Endothelial cell of umbilical vein (primary cell): ENCODE measurements at regions not wholly inside any gene's neighbourhood (a gene's known extent, or its start where the extent isn't known, plus 50 kb on each side); places are given as distances from the start of the nearest gene placed in this dataset.

Experiments
- BruUV-seq: library from RNA; stranded (reverse); fragments of 400-500 nt; replicated peaks from 2 replicates; lab custom pipeline; 2021; lab: Mats Ljungman, UMichigan
- CTCF ChIA-PET: fragments of 300-600, 350-600 bp; sonication (Branson Sonifier 250); formaldehyde crosslinking; loops from one replicate; lab custom pipeline; 2021; ENCODE audit warnings: antibody characterized with exemption, inconsistent platforms; lab: Charles Lee
- POLR2A ChIA-PET: fragments of 300-600, 350-600 bp; sonication (Branson Sonifier 250); formaldehyde crosslinking; loops from one replicate; lab custom pipeline; 2021; ENCODE audit warnings: antibody characterized with exemption, inconsistent platforms; lab: Charles Lee
- DNase-seq: peaks from one replicate; pipeline ENCODE4 v3.0.0-alpha.2; 2011; ENCODE audit warnings: low read depth, low spot score
- FAIRE-seq: peaks from 2 replicates; lab custom pipeline; 2011; peaks lifted over from hg19 to GRCh38; lab: Jason Lieb, UNC
- H2AFZ ChIP-seq: 2 replicates; pipeline ENCODE4 v1.6.0; 2012; ENCODE audit warnings: low read depth, low read length, control low read depth, inconsistent platforms
- H3K27ac ChIP-seq: 2 replicates; pipeline ENCODE4 v1.5.1; 2011; ENCODE audit warnings: low read depth, mild to moderate bottlenecking, control low read depth, low read length, moderate library complexity; ENCODE audit not compliant: insufficient read depth
- H3K27me3 ChIP-seq, 2 experiments: 2 replicates each; pipeline versions ENCODE4 v1.6.0 to v1.6.1; 2011; ENCODE audit warnings: low read length in 2 of 2, mixed read lengths in 1 of 2; ENCODE audit not compliant: control insufficient read depth in 2 of 2, insufficient read depth in 2 of 2
- H3K36me3 ChIP-seq, 2 experiments: 2 replicates in 1 of 2; 3 replicates in 1 of 2; pipeline ENCODE4 v1.5.1; 2011; ENCODE audit warnings: low read length in 2 of 2, mild to moderate bottlenecking in 1 of 2, moderate library complexity in 1 of 2; ENCODE audit not compliant: control insufficient read depth in 2 of 2, insufficient read depth in 2 of 2; ENCODE audit errors: extremely low read depth in 1 of 2
- H3K4me1 ChIP-seq: 3 replicates; pipeline ENCODE4 v1.5.1; 2011; ENCODE audit warnings: mild to moderate bottlenecking, low read length; ENCODE audit not compliant: control insufficient read depth, insufficient read depth; ENCODE audit errors: extremely low read depth
- H3K4me2 ChIP-seq: 2 replicates; pipeline ENCODE4 v1.6.1; 2011; ENCODE audit warnings: low read length, control low read depth, mixed read lengths; ENCODE audit not compliant: insufficient read depth
- H3K4me3 ChIP-seq, 3 experiments: fragments of 200-600 bp in 1 of 3; sonication (generic), shearing (Covaris generic) in 1 of 3; replicated peaks in 1 of 3; 2 replicates each; pipeline ENCODE4 v1.5.1; 2011 to 2016; ENCODE audit warnings: control low read depth in 3 of 3, low read length in 3 of 3, mild to moderate bottlenecking in 2 of 3, inconsistent platforms in 1 of 3, low read depth in 1 of 3, moderate library complexity in 1 of 3; ENCODE audit not compliant: insufficient read depth in 1 of 3
- H3K79me2 ChIP-seq: 2 replicates; pipeline ENCODE4 v1.6.0; 2012; ENCODE audit warnings: low read length, inconsistent platforms; ENCODE audit not compliant: control insufficient read depth, insufficient read depth
- H3K9ac ChIP-seq: replicated peaks from 2 replicates; pipeline ENCODE3; 2011; ENCODE audit warnings: low read length, control low read depth; ENCODE audit not compliant: insufficient read depth; ENCODE audit errors: extremely low read depth
- H3K9me1 ChIP-seq: replicated peaks from 3 replicates; pipeline ENCODE4 v1.6.0; 2011; ENCODE audit warnings: mild to moderate bottlenecking, low read length; ENCODE audit not compliant: control insufficient read depth, insufficient read depth; ENCODE audit errors: extremely low read depth
- H3K9me3 ChIP-seq: replicated peaks from 2 replicates; pipeline ENCODE4 v1.5.1; 2012; ENCODE audit warnings: low read length, inconsistent platforms; ENCODE audit not compliant: control insufficient read depth, insufficient read depth
- H4K20me1 ChIP-seq: replicated peaks from 2 replicates; pipeline ENCODE3; 2011; ENCODE audit warnings: mild to moderate bottlenecking, low read length; ENCODE audit not compliant: control insufficient read depth, insufficient read depth; ENCODE audit errors: extremely low read depth
- CTCF ChIP-seq, 2 donors: IDR thresholded peaks; 1 replicate in 1 of 2; 2 replicates in 1 of 2; pipeline ENCODE4 v1.5.1; 2011; ENCODE audit warnings: low read length in 2 of 2, mild to moderate bottlenecking in 2 of 2, moderate library complexity in 2 of 2, control low read depth in 1 of 2, inconsistent platforms in 1 of 2, low read depth in 1 of 2; ENCODE audit not compliant: insufficient read depth in 1 of 2; ENCODE audit errors: extremely low read depth in 1 of 2
- EZH2 ChIP-seq: IDR thresholded peaks from 2 replicates; pipeline ENCODE4 v1.6.1; 2012; ENCODE audit warnings: borderline replicate concordance, low read depth, mild to moderate bottlenecking, moderate library complexity, low read length, inconsistent platforms; ENCODE audit not compliant: severe bottlenecking
- FOS ChIP-seq: IDR thresholded peaks from 2 replicates; pipeline ENCODE4 v1.6.1; 2011; ENCODE audit warnings: mild to moderate bottlenecking, low read length, moderate library complexity, borderline replicate concordance; ENCODE audit not compliant: insufficient read depth
- GATA2 ChIP-seq: IDR thresholded peaks from 2 replicates; pipeline ENCODE4 v1.7.0; 2011; ENCODE audit warnings: low read depth, mild to moderate bottlenecking, moderate library complexity, mixed read lengths, low read length; ENCODE audit not compliant: insufficient read length, insufficient read depth
- JUN ChIP-seq: IDR thresholded peaks from 2 replicates; pipeline ENCODE4 v1.6.1; 2011; ENCODE audit warnings: borderline replicate concordance, low read depth; ENCODE audit not compliant: insufficient read length, insufficient read depth
- MAX ChIP-seq: IDR thresholded peaks from 2 replicates; pipeline ENCODE4 v1.6.1; 2011; ENCODE audit not compliant: insufficient read depth, insufficient read length
- POLR2A ChIP-seq: IDR thresholded peaks from 2 replicates; pipeline ENCODE4 v1.6.1; 2012; ENCODE audit warnings: low read depth, mild to moderate bottlenecking, control low read depth, low read length
- POLR2AphosphoS5 ChIP-seq: IDR thresholded peaks from 2 replicates; pipeline ENCODE4 v1.6.1; 2012; ENCODE audit warnings: low read depth, mild to moderate bottlenecking, control low read depth, low read length, moderate library complexity; ENCODE audit not compliant: insufficient read depth
- dilution Hi-C: fragments of 300-500 bp; cut with MboI; formaldehyde crosslinking; loops from one replicate; pipeline ENCODE4 v1.15.0; 2019; ENCODE audit warnings: low sequenced_read_pairs; ENCODE audit not compliant: extremely low pct_ligation_motif_present
- intact Hi-C: fragments of 100-400 bp; cut with micrococcal nuclease; formaldehyde crosslinking; loops from one replicate; pipeline ENCODE4 v1.10.0; 2022

- no peaks in the 10 kb centered on the region for H3K4me1 ChIP-seq
- FAIRE-seq (no peak), DNase-seq (no peak)
- intact Hi-C loops: no loop called here
- no peaks in the 10 kb centered on the region for H3K36me3 ChIP-seq
- TF ChIP-seq CTCF (IDR thresholded peaks at IDR 0.05; ENCODE audit: extremely low read depth in 1 of 2, insufficient read depth in 1 of 2, low read depth in 1 of 2, low read length in 2 of 2): no peak
- no peak for TF ChIP-seq MAX
- no peak for TF ChIP-seq POLR2A
- TF ChIP-seq JUN: no peak
- TF ChIP-seq EZH2: no peak
- no peak for TF ChIP-seq FOS
- no peak for TF ChIP-seq POLR2AphosphoS5
- no peak for TF ChIP-seq GATA2
- no peaks in the 10 kb centered on the region for H3K9me3 ChIP-seq
- no peak overlapping the region for H3K9ac ChIP-seq
- dilution Hi-C loops: no loop called here
- POLR2A ChIA-PET: no interaction called here
- no peak overlapping the region for H2AFZ ChIP-seq
- no TSS peak for BruUV-seq
- no peaks in the 10 kb centered on the region for H3K79me2 ChIP-seq
- no peak overlapping the region for H3K4me3 ChIP-seq
- H3K4me2 ChIP-seq: no peak overlapping the region
- H3K27me3 ChIP-seq: no peaks in the 10 kb centered on the region
- H4K20me1 ChIP-seq: no peaks in the 10 kb centered on the region
- H3K9me1 ChIP-seq: no peaks in the 10 kb centered on the region
- no peak overlapping the region for H3K27ac ChIP-seq
- CTCF ChIA-PET: interaction anchor here (1.4 kb wide), 1 partner anchor 14 kb away, joined by 4 read pairs; no protein-coding TSS in a partner anchor
Measured at GRCh38 chr2:144180131-144180530, 339.8 kb downstream of the ZEB2 start.
